HCT116 (cell line): ENCODE measurements at regions not wholly inside any gene's neighbourhood (a gene's known extent, or its start where the extent isn't known, plus 50 kb on each side); places are given as distances from the start of the nearest gene placed in this dataset.
"Not testable (repeated sequence)": the region's sequence is repeated elsewhere in the genome, so short reads cannot be mapped to it uniquely, and the experiment has no call there.

Experiments
- ATAC-seq: fragments of 200-7000 bp; cut with Tn5 transposase; 2 replicates; pipeline ENCODE4 v1.9.1; 2020; ENCODE audit warnings: mild to moderate bottlenecking, moderate library complexity
- BruUV-seq: library from RNA; stranded (reverse); fragments of 400-500 nt; replicated peaks from 2 replicates; lab custom pipeline; 2021; lab: Mats Ljungman, UMichigan
- CTCF ChIA-PET: fragments of 300-600 bp; sonication (Branson Sonifier 250); formaldehyde crosslinking; loops from one replicate; lab custom pipeline; 2021; ENCODE audit warnings: antibody characterized with exemption; lab: Charles Lee
- POLR2A ChIA-PET: fragments of 300-600, 350-600 bp; sonication (Branson Sonifier 250); formaldehyde crosslinking; loops from one replicate; lab custom pipeline; 2021; ENCODE audit warnings: antibody characterized with exemption; lab: Charles Lee
- RAD21 ChIA-PET, 2 experiments: fragments of 300-600 bp; sonication (Branson Sonifier 250); formaldehyde crosslinking; loops; one replicate each; lab custom pipeline; 2023; ENCODE audit warnings: low total read pairs in 2 of 2; ENCODE audit not compliant: uncharacterized antibody in 2 of 2, unreplicated experiment in 2 of 2, low non-redundant PET in 1 of 2; lab: Charles Lee
- DNase-seq: peaks from one replicate; pipeline ENCODE4 v3.0.0-alpha.2; 2010; ENCODE audit warnings: low read depth, low spot score
- H2AFZ ChIP-seq: fragments of 200-600 bp; shearing (Covaris generic), sonication (generic); 2 replicates; pipeline ENCODE4 v1.6.1; 2017; ENCODE audit warnings: low read depth, mixed run types, mixed read lengths, antibody characterized with exemption, low read length; ENCODE audit not compliant: poor library complexity, severe bottlenecking
- H3K27ac ChIP-seq: 2 replicates; pipeline ENCODE4 v1.5.1; 2012; ENCODE audit warnings: low read depth, low read length
- H3K27me3 ChIP-seq: fragments of 200-600 bp; sonication (generic); 2 replicates; pipeline ENCODE4 v1.6.1; 2016; ENCODE audit warnings: mixed run types, low read length, mixed read lengths; ENCODE audit not compliant: insufficient read depth
- H3K36me3 ChIP-seq, 2 experiments: fragments of 200-500 bp in 1 of 2; fragments of 200-600 bp in 1 of 2; sonication (Bioruptor generic) in 1 of 2; sonication (generic) in 1 of 2; 2 replicates each; pipeline versions ENCODE4 v1.5.1 to v1.6.1; 2014 to 2016; ENCODE audit warnings: low read length in 2 of 2, inconsistent platforms in 1 of 2, mixed read lengths in 1 of 2, mixed run types in 1 of 2; ENCODE audit not compliant: insufficient read depth in 2 of 2, control insufficient read depth in 1 of 2
- H3K4me1 ChIP-seq, 2 experiments: fragments of 200-600 bp in 1 of 2; sonication (generic) in 1 of 2; 2 replicates each; pipeline versions ENCODE4 v1.5.1 to v1.6.1; 2012 to 2017; ENCODE audit warnings: low read length in 2 of 2, inconsistent platforms in 1 of 2, mild to moderate bottlenecking in 1 of 2, mixed read lengths in 1 of 2, mixed run types in 1 of 2, moderate library complexity in 1 of 2; ENCODE audit not compliant: insufficient read depth in 2 of 2, control insufficient read depth in 1 of 2
- H3K4me2 ChIP-seq: fragments of 200-600 bp; sonication (generic); 2 replicates; pipeline ENCODE4 v1.6.1; 2017; ENCODE audit warnings: mixed run types, low read length, mixed read lengths
- H3K4me3 ChIP-seq, 2 experiments: fragments of 200-600 bp in 1 of 2; sonication (generic) in 1 of 2; replicated peaks in 1 of 2; 2 replicates each; pipeline ENCODE4 v1.5.1; 2011 to 2016; ENCODE audit warnings: low read length in 2 of 2, control low read depth in 1 of 2, low read depth in 1 of 2, mild to moderate bottlenecking in 1 of 2, mixed read lengths in 1 of 2, mixed run types in 1 of 2
- H3K79me2 ChIP-seq: fragments of 200-600 bp; sonication (generic); 2 replicates; pipeline ENCODE4 v1.6.1; 2017; ENCODE audit warnings: mild to moderate bottlenecking, mixed run types, low read length, moderate library complexity, mixed read lengths; ENCODE audit not compliant: insufficient read depth
- H3K9ac ChIP-seq: fragments of 200-600 bp; sonication (generic); 2 replicates; pipeline ENCODE4 v1.6.1; 2016; ENCODE audit warnings: low read length, mixed read lengths
- H3K9me2 ChIP-seq: fragments of 200-600 bp; sonication (generic), shearing (Covaris generic); 2 replicates; pipeline ENCODE4 v1.6.1; 2017; ENCODE audit warnings: mixed run types, mild to moderate bottlenecking, moderate library complexity; ENCODE audit not compliant: insufficient read depth
- H3K9me3 ChIP-seq, 2 experiments: fragments of 200-500 bp in 1 of 2; fragments of 200-600 bp in 1 of 2; sonication (Bioruptor generic) in 1 of 2; sonication (generic) in 1 of 2; 2 replicates each; pipeline ENCODE4 v1.6.1; 2014 to 2017; ENCODE audit warnings: low read length in 2 of 2, mixed read lengths in 2 of 2, inconsistent platforms in 1 of 2, low read depth in 1 of 2, mild to moderate bottlenecking in 1 of 2, mixed run types in 1 of 2, moderate library complexity in 1 of 2; ENCODE audit not compliant: control insufficient read depth in 1 of 2, insufficient read depth in 1 of 2
- H4K20me1 ChIP-seq: fragments of 200-600 bp; sonication (generic), shearing (Covaris generic); 2 replicates; pipeline ENCODE4 v1.6.1; 2017; ENCODE audit warnings: mixed run types, mild to moderate bottlenecking, moderate library complexity; ENCODE audit not compliant: insufficient read depth
- CBX3 ChIP-seq: IDR thresholded peaks from 2 replicates; pipeline ENCODE4 v1.6.1; 2012; ENCODE audit warnings: low read depth
- EGR1 ChIP-seq: IDR thresholded peaks from 2 replicates; pipeline ENCODE4 v1.6.1; 2012; ENCODE audit warnings: low read depth
- JUND ChIP-seq: IDR thresholded peaks from 2 replicates; pipeline ENCODE4 v1.6.1; 2012
- POLR2A ChIP-seq: IDR thresholded peaks from 2 replicates; pipeline ENCODE4 v1.7.0; 2011; ENCODE audit warnings: borderline replicate concordance; ENCODE audit not compliant: insufficient read depth, insufficient read length; ENCODE audit errors: extremely low read depth
- POLR2AphosphoS5 ChIP-seq: IDR thresholded peaks from 2 replicates; pipeline ENCODE4 v1.6.1; 2011; ENCODE audit warnings: mild to moderate bottlenecking, low read depth, low read length, moderate library complexity
- SP1 ChIP-seq: IDR thresholded peaks from 2 replicates; pipeline ENCODE4 v1.6.1; 2012; ENCODE audit warnings: low read depth
- TCF7L2 ChIP-seq: IDR thresholded peaks from 2 replicates; pipeline ENCODE4 v1.7.0; 2011; ENCODE audit warnings: borderline replicate concordance, inconsistent platforms; ENCODE audit not compliant: insufficient read depth, insufficient read length; ENCODE audit errors: extremely low read depth
- ZNF274 ChIP-seq: fragments of 200-500 bp; sonication (Bioruptor generic); IDR thresholded peaks from 2 replicates; pipeline ENCODE4 v1.6.1; 2014; ENCODE audit warnings: mild to moderate bottlenecking, low read depth, low read length, inconsistent platforms
- intact Hi-C: fragments of 100-400 bp; cut with micrococcal nuclease; formaldehyde crosslinking; loops from 2 replicates; pipeline ENCODE4 v1.10.0; 2022
- TF ChIP-seq, protein P1 (sequence below): IDR thresholded peaks from 2 replicates; pipeline ENCODE4 v1.6.1; 2012
- TF ChIP-seq, protein P2 (sequence below), 3 experiments: fragments of 200-600 bp in 1 of 3; sonication (generic) in 1 of 3; IDR thresholded peaks in 2 of 3; conservative IDR thresholded peaks in 1 of 3; 2 replicates each; pipeline ENCODE4 v1.5.1; 2012 to 2017; ENCODE audit warnings: low read depth in 2 of 3, low read length in 2 of 3, antibody characterized with exemption in 1 of 3, borderline replicate concordance in 1 of 3, control low read depth in 1 of 3, mild to moderate bottlenecking in 1 of 3, mixed read lengths in 1 of 3, mixed run types in 1 of 3, moderate library complexity in 1 of 3; ENCODE audit not compliant: insufficient read depth in 1 of 3
- TF ChIP-seq, protein P3 (sequence below): IDR thresholded peaks from 2 replicates; pipeline ENCODE4 v1.6.1; 2011; ENCODE audit warnings: mild to moderate bottlenecking, low read length, moderate library complexity; ENCODE audit not compliant: insufficient replicate concordance; ENCODE audit errors: extremely low read depth
- TF ChIP-seq, protein P4 (sequence below): IDR thresholded peaks from 2 replicates; pipeline ENCODE4 v1.6.1; 2012

DNA sequence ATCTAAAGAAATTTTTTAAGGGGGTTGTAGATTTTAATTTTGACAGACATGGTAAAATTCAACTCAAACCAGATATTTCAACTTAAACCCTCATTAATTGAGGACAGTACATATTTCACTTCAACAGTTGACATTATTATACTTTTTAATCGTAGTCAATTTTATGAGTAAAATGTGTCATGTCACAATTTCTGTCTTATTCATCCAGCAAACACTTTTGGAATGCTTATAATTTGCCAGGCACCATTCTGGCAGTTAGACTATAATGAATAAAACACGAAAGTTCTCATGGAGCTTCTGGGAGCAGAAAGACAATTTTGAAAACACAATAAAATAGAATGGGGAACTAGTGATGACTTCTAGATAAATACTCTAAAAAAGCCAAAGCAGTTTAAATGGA lies 1094.8 kb downstream of the SUCLG1 start:
- H3K27me3 ChIP-seq = no peaks in the 10 kb centered on the region
- H2AFZ ChIP-seq = peak overlapping the region; percentile 4
- POLR2A ChIA-PET = no interaction called here
- H3K79me2 ChIP-seq = no peaks in the 10 kb centered on the region
- no peak overlapping the region for H3K4me3 ChIP-seq
- no peaks in the 10 kb centered on the region for H3K36me3 ChIP-seq
- BruUV-seq = no TSS peak
- RAD21 ChIA-PET = no interaction called here
- CTCF ChIA-PET = no interaction called here
- no peak overlapping the region for H3K4me2 ChIP-seq
- H3K9me3 ChIP-seq = no peaks in the 10 kb centered on the region
- intact Hi-C loops = no loop called here
- H3K4me1 ChIP-seq = no peaks in the 10 kb centered on the region
- no peak overlapping the region for H3K9ac ChIP-seq
- ATAC-seq = no peak
- no peaks in the 10 kb centered on the region for H4K20me1 ChIP-seq
- TF ChIP-seq POLR2A = no peak
- TF ChIP-seq, protein P1, sequence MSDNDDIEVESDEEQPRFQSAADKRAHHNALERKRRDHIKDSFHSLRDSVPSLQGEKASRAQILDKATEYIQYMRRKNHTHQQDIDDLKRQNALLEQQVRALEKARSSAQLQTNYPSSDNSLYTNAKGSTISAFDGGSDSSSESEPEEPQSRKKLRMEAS = no peak
- TF ChIP-seq SP1 = no peak
- no peak for TF ChIP-seq EGR1
- no peak for TF ChIP-seq TCF7L2
- TF ChIP-seq ZNF274 = no peak
- TF ChIP-seq, protein P2, sequence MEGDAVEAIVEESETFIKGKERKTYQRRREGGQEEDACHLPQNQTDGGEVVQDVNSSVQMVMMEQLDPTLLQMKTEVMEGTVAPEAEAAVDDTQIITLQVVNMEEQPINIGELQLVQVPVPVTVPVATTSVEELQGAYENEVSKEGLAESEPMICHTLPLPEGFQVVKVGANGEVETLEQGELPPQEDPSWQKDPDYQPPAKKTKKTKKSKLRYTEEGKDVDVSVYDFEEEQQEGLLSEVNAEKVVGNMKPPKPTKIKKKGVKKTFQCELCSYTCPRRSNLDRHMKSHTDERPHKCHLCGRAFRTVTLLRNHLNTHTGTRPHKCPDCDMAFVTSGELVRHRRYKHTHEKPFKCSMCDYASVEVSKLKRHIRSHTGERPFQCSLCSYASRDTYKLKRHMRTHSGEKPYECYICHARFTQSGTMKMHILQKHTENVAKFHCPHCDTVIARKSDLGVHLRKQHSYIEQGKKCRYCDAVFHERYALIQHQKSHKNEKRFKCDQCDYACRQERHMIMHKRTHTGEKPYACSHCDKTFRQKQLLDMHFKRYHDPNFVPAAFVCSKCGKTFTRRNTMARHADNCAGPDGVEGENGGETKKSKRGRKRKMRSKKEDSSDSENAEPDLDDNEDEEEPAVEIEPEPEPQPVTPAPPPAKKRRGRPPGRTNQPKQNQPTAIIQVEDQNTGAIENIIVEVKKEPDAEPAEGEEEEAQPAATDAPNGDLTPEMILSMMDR (IDR thresholded peaks at IDR 0.05 in 2 of 3, conservative IDR thresholded peaks at IDR 0.05 in 1 of 3; ENCODE audit: borderline replicate concordance in 1 of 3, insufficient read depth in 1 of 3, low read depth in 2 of 3, low read length in 2 of 3) = no peak
- TF ChIP-seq, protein P3, sequence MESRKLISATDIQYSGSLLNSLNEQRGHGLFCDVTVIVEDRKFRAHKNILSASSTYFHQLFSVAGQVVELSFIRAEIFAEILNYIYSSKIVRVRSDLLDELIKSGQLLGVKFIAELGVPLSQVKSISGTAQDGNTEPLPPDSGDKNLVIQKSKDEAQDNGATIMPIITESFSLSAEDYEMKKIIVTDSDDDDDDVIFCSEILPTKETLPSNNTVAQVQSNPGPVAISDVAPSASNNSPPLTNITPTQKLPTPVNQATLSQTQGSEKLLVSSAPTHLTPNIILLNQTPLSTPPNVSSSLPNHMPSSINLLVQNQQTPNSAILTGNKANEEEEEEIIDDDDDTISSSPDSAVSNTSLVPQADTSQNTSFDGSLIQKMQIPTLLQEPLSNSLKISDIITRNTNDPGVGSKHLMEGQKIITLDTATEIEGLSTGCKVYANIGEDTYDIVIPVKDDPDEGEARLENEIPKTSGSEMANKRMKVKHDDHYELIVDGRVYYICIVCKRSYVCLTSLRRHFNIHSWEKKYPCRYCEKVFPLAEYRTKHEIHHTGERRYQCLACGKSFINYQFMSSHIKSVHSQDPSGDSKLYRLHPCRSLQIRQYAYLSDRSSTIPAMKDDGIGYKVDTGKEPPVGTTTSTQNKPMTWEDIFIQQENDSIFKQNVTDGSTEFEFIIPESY = no peak
- TF ChIP-seq, protein P4, sequence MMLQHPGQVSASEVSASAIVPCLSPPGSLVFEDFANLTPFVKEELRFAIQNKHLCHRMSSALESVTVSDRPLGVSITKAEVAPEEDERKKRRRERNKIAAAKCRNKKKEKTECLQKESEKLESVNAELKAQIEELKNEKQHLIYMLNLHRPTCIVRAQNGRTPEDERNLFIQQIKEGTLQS = no peak
- no peak for TF ChIP-seq POLR2AphosphoS5
- TF ChIP-seq JUND = no peak
- no peak for TF ChIP-seq CBX3
- H3K9me2 ChIP-seq = no peaks in the 10 kb centered on the region
- H3K27ac ChIP-seq = no peak overlapping the region
- no peak for DNase-seq

DNA sequence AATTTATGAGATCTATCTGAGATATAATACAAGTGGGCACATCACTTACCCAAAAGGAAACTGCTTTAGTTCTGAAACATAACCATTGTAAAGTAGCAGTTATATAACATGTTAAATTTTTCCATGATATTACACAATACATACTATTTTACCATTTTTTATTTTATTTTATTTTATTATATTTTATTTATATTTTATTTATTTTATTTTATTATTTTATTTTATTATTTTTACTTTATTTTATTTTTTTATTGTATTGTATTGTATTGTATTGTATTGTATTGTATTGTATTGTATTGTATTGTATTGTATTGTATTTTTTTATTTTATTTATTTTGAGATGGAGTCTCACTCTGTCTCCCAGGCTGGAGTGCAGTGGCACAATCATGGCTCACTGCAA lies 1095.9 kb downstream of the SUCLG1 start:
- POLR2A ChIA-PET, DNase-seq, intact Hi-C loops, H3K4me2 ChIP-seq, H3K79me2 ChIP-seq, H3K27ac ChIP-seq, CTCF ChIA-PET, H3K36me3 ChIP-seq, BruUV-seq, ATAC-seq, H2AFZ ChIP-seq, H3K9me3 ChIP-seq, H3K27me3 ChIP-seq, H3K4me3 ChIP-seq, RAD21 ChIA-PET, H3K4me1 ChIP-seq, H4K20me1 ChIP-seq, H3K9me2 ChIP-seq, H3K9ac ChIP-seq: not testable (repeated sequence)
